ENCODE measurements at regions not wholly inside any gene's neighbourhood (a gene's known extent, or its start where the extent isn't known, plus 50 kb on each side); places are given as distances from the start of the nearest gene placed in this dataset.

DNA sequence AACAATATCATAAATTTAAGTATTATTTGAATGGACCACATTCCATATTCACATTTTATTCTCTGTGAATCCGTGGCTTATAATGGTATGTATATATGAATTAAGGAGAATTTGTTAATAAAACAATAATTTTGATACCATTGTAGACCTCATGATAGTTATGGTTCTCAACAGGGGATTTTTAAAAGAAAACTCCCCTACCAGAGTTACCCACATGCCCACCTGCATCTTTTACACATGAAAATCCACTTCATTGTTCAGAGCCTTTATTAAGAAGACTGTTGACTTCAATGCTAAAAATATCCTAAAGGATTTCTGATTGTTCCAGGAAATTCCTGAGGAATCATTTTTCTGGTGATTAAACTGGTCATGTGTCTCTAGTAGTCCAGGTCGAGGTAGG is 557.7 kb upstream of the MEF2C start:
- intact Hi-C loops (cut with DNase I) = no loop called here
- no peak overlapping the region for H3K27ac ChIP-seq (ENCODE audit: low read depth in 2 of 2, low read length in 2 of 2)
- no peak overlapping the region for H3K4me3 ChIP-seq (ENCODE audit: low read length in 3 of 3)
- FAIRE-seq = no peak
- no peaks in the 10 kb centered on the region for H3K9me3 ChIP-seq (ENCODE audit: control insufficient read depth in 2 of 3, insufficient read depth in 1 of 3, low read length in 3 of 3)
- no peak overlapping the region for H3K9ac ChIP-seq (ENCODE audit: low read length in 3 of 3)
- no peak for TF ChIP-seq CTCF (IDR thresholded peaks at IDR 0.05; ENCODE audit: borderline replicate concordance, extremely low read depth, insufficient read depth)
- no peaks in the 10 kb centered on the region for H3K36me3 ChIP-seq (ENCODE audit: control insufficient read depth in 2 of 3, insufficient read depth in 3 of 3, low read length in 3 of 3)
- DNase-seq = no peak
- no peaks in the 10 kb centered on the region for H3K4me1 ChIP-seq (ENCODE audit: control insufficient read depth in 2 of 3, insufficient read depth in 2 of 3, low read depth in 1 of 3, low read length in 3 of 3)
- H3K27me3 ChIP-seq (ENCODE audit: control insufficient read depth, insufficient read depth, low read length) = no peaks in the 10 kb centered on the region

DNA sequence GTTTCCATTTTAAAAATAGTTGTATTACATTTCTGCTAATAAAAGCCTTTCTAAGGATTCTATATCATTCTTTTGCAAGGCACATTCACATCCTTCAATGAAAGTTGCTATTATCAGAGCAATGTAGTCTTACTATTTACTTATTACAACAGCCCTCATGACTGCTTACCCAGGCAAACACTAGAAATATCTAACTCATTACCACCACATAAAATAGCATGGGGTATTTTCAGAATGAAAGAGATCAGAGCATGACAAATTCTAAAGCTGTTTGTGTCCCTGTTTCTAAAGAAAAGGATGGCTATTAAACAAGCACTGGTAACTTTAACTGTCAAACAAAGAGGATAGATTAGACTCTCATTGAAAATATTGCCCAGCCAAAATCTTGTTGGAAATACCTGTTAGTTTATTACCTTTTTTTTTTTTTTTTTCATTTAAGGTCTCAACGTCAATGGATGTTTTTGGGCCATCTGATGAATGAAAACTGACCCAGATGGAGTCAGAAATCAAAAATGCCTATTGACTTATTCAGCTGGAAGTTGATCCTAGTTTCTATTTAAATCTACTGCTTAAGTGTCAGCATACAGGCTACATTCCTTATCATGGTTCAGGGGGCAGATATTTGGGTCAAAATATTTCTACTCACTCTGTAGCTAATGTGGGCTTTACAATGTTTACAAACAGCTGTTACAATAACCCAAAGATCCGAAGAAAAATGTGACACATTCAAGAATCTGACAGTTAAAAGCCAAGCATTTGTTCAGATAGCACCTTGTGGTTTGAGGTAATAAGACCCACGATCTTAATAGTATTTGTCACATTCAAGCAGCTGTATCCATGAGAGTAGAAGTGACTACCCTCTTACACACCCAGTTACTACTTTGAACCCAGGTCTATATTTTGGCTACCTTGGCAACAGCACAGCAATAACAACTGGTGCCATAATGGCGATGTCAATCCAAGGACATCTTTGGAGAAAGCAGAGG is 554.8 kb upstream of the MEF2C start:
- H3K9me3 ChIP-seq (ENCODE audit: control insufficient read depth in 2 of 3, insufficient read depth in 1 of 3, low read length in 3 of 3) = no peaks in the 10 kb centered on the region
- H3K27me3 ChIP-seq (ENCODE audit: control insufficient read depth, insufficient read depth, low read length) = no peaks in the 10 kb centered on the region
- no peak overlapping the region for H3K9ac ChIP-seq (ENCODE audit: low read length in 3 of 3)
- no peak for DNase-seq
- H3K36me3 ChIP-seq (ENCODE audit: control insufficient read depth in 2 of 3, insufficient read depth in 3 of 3, low read length in 3 of 3) = no peaks in the 10 kb centered on the region
- no peak overlapping the region for H3K27ac ChIP-seq (ENCODE audit: low read depth in 2 of 2, low read length in 2 of 2)
- no peak overlapping the region for H3K4me3 ChIP-seq (ENCODE audit: low read length in 3 of 3)
- no peak for FAIRE-seq
- TF ChIP-seq CTCF (IDR thresholded peaks at IDR 0.05; ENCODE audit: borderline replicate concordance, extremely low read depth, insufficient read depth) = no peak
- intact Hi-C loops (cut with DNase I) = no loop called here
- H3K4me1 ChIP-seq (ENCODE audit: control insufficient read depth in 2 of 3, insufficient read depth in 2 of 3, low read depth in 1 of 3, low read length in 3 of 3) = no peaks in the 10 kb centered on the region

GRCh38 chr5:89436464-89436863 is 553.5 kb upstream of the MEF2C start:
- Histone ChIP-seq H3K4me3 (ENCODE audit: low read length in 3 of 3) (no peak overlapping the region), H3K9ac (ENCODE audit: low read length in 3 of 3) (no peak overlapping the region), H3K4me1 (ENCODE audit: control insufficient read depth in 2 of 3, insufficient read depth in 2 of 3, low read depth in 1 of 3, low read length in 3 of 3) (no peaks in the 10 kb centered on the region), H3K9me3 (ENCODE audit: control insufficient read depth in 2 of 3, insufficient read depth in 1 of 3, low read length in 3 of 3) (no peaks in the 10 kb centered on the region), H3K27me3 (ENCODE audit: control insufficient read depth, insufficient read depth, low read length) (no peaks in the 10 kb centered on the region), H3K36me3 (ENCODE audit: control insufficient read depth in 2 of 3, insufficient read depth in 3 of 3, low read length in 3 of 3) (no peaks in the 10 kb centered on the region), H3K27ac (ENCODE audit: low read depth in 2 of 2, low read length in 2 of 2) (no peak overlapping the region)
- DNase-seq (no peak), FAIRE-seq (no peak)
- no peak for TF ChIP-seq CTCF (IDR thresholded peaks at IDR 0.05; ENCODE audit: borderline replicate concordance, extremely low read depth, insufficient read depth)
- intact Hi-C loops (cut with DNase I) = no loop called here
